Non-pigmented ciliary epithelial cell (primary cell): ENCODE measurements at regions not wholly inside any gene's neighbourhood (a gene's known extent, or its start where the extent isn't known, plus 50 kb on each side); places are given as distances from the start of the nearest gene placed in this dataset.
A peak's percentile ranks its signal among the peaks of the same experiment; 100 is the strongest.

Source experiments
- DNase-seq: peaks from one replicate; pipeline ENCODE4 v3.0.0-alpha.2; 2010; ENCODE audit warnings: low read depth

DNA sequence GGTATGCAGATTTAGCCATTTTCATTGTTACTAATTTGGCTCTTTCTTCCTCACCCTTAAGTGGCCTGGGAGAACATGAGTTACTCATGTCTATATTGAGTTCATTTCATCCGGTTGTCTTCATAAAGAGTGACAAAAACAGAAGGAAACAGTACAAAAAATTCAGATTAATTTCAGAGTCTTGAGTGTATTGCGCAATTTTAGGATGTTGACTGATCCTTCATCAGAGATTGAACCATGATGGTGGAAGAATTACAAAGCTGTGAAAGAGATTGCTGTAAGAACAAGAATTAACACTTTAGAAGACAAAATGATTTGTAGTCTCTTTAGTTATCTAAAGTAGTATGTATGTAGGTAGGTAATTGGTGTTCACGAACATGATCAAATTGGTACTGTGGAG lies 194.0 kb upstream of the PPP1R3A start:
- no peak for DNase-seq

GRCh38 chr7:114110666-114111065 lies 191.9 kb upstream of the PPP1R3A start:
- DNase-seq = no peak

- DNase-seq = no peak
Measured at GRCh38 chr7:114109721-114110120, 190.9 kb upstream of the PPP1R3A start.

GRCh38 chr7:114109304-114109703 lies 190.5 kb upstream of the PPP1R3A start:
- no peak for DNase-seq

DNA sequence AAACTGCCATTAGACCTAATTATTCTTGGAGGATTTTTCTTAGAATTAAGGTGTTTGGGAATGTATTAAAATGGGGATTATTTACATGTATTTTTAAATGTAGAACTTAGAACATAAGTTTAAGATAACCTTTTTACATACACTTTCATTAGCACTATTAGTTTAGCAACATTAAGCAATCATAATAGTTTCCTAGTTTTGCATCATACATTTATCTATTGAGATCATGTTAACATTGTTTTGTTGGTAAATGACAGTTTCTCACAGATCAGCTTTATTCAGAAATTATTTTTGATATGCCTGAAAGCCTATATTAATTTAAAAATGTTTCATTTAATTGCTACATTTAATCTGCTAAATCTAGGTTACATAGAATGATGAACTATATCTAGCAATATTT lies 189.7 kb upstream of the PPP1R3A start:
- DNase-seq = no peak

DNA sequence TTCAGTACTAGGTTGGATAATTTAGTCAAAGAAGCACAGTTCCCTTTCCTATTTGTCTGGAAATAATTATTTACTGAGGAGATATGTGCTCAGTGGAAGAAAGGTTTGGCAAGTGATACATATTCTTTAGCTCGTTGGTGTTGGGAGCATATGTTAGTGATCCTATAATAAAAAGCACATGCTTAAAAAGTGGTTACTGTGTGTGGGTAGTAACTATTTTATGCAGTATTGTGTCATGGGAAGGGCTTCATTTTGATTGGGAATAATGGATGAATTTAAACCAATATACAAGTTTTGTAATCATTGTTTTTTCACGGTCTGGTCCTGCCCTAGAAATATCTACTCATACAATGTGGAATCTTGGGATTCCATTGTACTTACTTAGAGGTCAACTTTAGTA lies 188.7 kb upstream of the PPP1R3A start:
- DNase-seq = no peak

DNA sequence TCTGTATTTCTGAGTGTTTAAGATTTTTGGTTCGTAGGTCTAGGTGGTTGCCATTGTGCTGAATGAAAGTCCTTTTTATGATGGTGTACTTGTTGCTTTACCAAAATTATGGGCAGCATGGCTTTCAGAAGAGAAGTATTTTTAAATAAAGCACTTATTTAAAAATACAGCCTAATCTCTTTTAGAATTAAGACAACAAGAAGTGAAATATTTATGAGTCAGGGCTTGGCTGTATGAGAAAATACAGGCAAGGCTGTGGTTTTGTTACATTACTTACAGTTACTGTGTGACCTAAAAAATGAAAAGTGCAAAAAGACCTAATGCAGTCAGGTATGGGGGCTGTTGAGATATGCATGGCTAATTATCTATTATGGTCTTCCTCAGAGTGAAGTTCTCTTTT lies 185.2 kb upstream of the PPP1R3A start:
- DNase-seq = no peak

GRCh38 chr7:114102996-114103395 lies 184.2 kb upstream of the PPP1R3A start:
- DNase-seq = no peak

GRCh38 chr7:114102131-114102530 lies 183.3 kb upstream of the PPP1R3A start:
- DNase-seq = no peak

GRCh38 chr7:114100810-114101209 lies 182.0 kb upstream of the PPP1R3A start:
- DNase-seq = no peak

DNA sequence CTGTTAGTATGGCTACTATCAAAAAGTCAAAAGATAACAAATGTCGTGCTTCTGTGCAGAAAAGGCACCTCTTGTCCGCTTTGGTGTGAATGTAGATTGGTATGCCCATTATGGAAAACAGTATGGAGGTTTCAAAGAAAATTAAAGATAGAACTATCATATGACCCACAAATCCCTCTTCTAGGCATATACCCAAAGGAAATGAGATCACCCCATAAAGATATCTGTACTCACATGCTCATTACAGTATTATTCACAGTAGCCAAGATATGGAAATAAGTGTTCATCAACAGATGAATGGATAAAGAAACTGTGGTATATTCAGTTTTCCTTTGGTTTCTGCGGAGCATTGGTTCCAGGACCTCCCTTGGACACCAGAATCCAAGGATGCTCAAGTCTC lies 180.5 kb upstream of the PPP1R3A start:
- no peak for DNase-seq

DNA sequence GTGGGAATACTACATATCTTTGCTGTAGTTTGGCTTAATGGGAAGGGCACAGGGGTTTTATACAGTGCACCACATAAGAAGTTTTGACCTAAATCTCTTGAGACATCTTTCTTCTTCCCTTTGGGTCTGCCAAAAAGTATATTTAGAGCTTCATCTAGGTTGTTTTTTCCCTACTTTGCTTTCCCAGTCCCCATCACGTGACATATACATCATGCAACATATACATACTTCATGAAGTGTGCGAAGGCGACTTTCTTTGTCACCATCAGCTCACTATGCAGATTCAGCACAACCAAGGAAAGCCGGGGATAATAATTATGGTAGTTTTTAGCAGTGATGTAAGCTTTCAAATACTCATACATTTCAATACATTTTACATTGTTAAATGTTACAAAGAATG lies 177.1 kb upstream of the PPP1R3A start:
- DNase-seq = no peak

GRCh38 chr7:114088470-114088940 lies 169.7 kb upstream of the PPP1R3A start:
- DNase-seq = no peak

DNA sequence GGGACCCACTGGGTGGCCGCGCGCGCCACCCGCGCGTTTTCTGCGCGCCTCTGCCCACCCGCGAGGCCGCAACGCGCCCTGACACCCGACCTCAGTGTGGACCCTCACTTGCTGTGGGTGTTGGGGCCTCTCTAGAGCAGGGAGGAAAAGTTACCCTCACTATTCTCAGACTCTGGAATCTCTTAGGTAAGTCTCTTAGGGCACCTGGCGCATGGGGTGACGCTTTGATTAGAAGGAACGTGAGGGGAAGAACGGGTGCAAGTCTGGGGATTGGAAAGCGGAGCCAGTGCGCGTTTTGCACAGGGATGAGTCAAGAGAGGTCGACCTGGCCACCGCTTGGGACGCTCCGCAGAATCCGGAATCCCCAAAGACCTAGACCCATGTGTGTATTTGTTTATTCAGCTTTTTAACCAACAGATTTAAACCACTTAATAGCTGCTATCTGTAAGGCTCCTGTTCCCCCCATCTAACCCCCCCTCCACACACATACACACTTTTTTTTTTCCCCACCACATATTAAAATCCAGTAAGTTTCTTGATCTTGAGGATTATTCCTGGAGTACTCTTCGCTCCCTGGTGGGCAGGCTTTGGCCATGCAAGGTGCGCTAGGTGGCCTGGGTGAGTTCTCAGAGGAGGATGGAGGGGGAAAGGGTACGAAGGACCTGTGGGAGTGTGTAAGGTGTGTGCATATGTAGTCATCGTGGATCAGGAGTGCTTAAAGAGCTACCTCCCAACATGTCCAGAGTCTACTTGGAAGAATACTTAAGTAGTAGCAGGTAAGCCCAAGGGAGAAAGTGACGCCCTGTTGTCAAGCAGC lies 169.1 kb upstream of the PPP1R3A start:
- DNase-seq = no peak

DNA sequence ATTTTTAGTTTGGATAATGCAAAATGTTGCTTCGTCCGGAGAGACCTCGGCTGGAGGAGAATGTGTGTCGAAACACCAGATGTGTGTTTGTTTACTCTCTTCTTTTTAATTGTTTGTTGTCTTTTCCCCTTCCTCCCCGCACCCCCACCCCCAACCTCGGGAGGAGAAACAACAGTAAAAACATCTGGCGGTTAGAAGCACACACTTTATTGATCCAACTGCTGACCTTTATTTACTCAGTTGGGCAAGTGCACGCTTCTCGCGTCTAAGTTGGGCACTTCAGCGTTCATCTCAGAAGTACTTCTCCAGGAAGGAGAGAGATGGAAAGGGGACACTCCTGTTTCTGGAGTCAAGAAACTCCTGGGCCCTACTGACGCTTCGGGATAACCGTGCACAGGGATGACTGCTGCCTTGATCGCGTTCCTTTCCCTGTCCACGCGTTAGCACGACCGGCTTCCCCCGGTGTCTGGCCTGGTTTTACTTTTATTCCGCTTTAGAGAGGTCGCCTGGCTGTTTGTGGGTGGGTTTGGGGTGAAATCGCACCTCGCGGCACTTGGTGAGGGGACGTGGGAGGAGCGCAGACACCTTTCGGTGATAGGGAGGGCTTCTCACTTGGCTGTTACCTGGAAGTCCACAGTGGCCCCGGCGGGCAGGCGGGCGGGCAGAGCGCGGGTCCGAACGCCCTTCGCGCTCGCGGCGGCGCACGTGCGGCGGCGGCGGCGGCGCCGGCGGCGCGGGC lies 168.3 kb upstream of the PPP1R3A start:
- DNase-seq = no peak

DNA sequence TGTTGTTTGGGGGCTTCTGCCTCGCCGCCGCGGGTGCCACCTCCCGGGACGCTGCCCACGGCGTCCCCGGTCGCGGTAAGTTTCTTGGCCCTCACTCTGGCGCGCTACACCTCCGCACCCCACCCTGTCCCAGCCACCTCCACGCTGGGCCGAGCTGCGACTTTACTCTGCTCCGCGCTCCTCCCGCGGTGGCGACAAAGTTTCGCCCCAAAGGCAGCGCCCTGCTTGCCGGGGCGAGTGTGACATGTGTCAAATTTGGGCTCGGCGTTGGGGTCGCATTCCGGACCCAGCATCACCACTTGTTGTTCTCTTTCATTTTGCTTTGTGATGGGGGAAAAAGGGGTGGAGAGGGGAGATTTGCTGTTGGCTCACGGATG lies 167.7 kb upstream of the PPP1R3A start:
- DNase-seq = no peak

- DNase-seq = peak; percentile 49
Measured at GRCh38 chr7:114085592-114086501, 167.0 kb upstream of the PPP1R3A start.

DNA sequence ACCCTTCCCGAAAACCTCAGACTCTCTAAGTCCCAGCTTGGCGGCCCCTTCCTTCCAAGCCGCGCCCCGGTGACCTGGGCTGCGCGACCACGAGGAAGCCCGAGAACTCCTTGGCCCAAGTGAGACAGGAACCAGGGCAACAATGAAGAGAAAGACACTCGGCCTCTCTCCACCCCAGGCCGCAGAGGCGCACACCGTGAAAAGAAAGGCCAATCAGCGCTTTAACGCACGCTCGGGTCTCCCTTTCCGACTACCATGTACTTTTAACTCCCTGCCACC lies 166.4 kb upstream of the PPP1R3A start:
- no peak for DNase-seq

- DNase-seq = no peak
Measured at GRCh38 chr7:114084472-114085312, 165.9 kb upstream of the PPP1R3A start.

GRCh38 chr7:114084002-114084471 lies 165.2 kb upstream of the PPP1R3A start:
- DNase-seq = no peak

GRCh38 chr7:114083166-114084001 lies 164.6 kb upstream of the PPP1R3A start:
- DNase-seq = no peak
